Endodermal cell (in vitro differentiated cells): ENCODE measurements at regions not wholly inside any gene's neighbourhood (a gene's known extent, or its start where the extent isn't known, plus 50 kb on each side); places are given as distances from the start of the nearest gene placed in this dataset.

ENCODE experiments used
- DNase-seq: peaks from one replicate; pipeline ENCODE4 v3.0.0-alpha.2; 2017
- H3K27ac ChIP-seq: 2 replicates; pipeline ENCODE4 v1.5.1; 2013; ENCODE audit warnings: mild to moderate bottlenecking, low read depth, low read length, moderate library complexity
- H3K27me3 ChIP-seq: 2 replicates; pipeline ENCODE4 v1.6.1; 2013; ENCODE audit warnings: mild to moderate bottlenecking, low read length, moderate library complexity; ENCODE audit not compliant: insufficient read depth, control insufficient read depth, poor library complexity, severe bottlenecking
- H3K36me3 ChIP-seq: 2 replicates; pipeline ENCODE4 v1.7.0; 2013; ENCODE audit warnings: mild to moderate bottlenecking, low read length, moderate library complexity; ENCODE audit not compliant: control insufficient read depth, insufficient read depth
- H3K4me1 ChIP-seq: one replicate; pipeline ENCODE4 v1.7.0; 2013; ENCODE audit warnings: low read length; ENCODE audit not compliant: control insufficient read depth, insufficient read depth
- H3K4me3 ChIP-seq: 2 replicates; pipeline ENCODE4 v1.5.1; 2013; ENCODE audit warnings: mild to moderate bottlenecking, low read length, moderate library complexity
- H3K9ac ChIP-seq: 2 replicates; pipeline ENCODE4 v1.6.1; 2013; ENCODE audit warnings: mild to moderate bottlenecking, low read length, moderate library complexity; ENCODE audit not compliant: poor library complexity, severe bottlenecking; ENCODE audit errors: extremely low read depth
- H3K9me3 ChIP-seq: 2 replicates; pipeline ENCODE4 v1.6.1; 2013; ENCODE audit warnings: mild to moderate bottlenecking, low read length, moderate library complexity; ENCODE audit not compliant: control insufficient read depth
- H3K27ac Mint-ChIP-seq: 2 replicates; pipeline ENCODE4 v1.8.0; 2020; ENCODE audit warnings: mixed read lengths
- H3K27me3 Mint-ChIP-seq: 2 replicates; pipeline ENCODE4 v1.8.0; 2021; ENCODE audit warnings: mild to moderate bottlenecking, mixed read lengths; ENCODE audit not compliant: insufficient read depth
- H3K36me3 Mint-ChIP-seq: 2 replicates; pipeline ENCODE4 v1.8.0; 2020; ENCODE audit warnings: low read depth, mixed read lengths
- H3K4me1 Mint-ChIP-seq: 2 replicates; pipeline ENCODE4 v1.8.0; 2020; ENCODE audit warnings: mixed read lengths
- H3K4me3 Mint-ChIP-seq: 2 replicates; pipeline ENCODE4 v1.8.0; 2020; ENCODE audit warnings: mild to moderate bottlenecking, moderate library complexity, mixed read lengths
- H3K9me3 Mint-ChIP-seq: 2 replicates; pipeline ENCODE4 v1.8.0; 2020; ENCODE audit warnings: mild to moderate bottlenecking, mixed read lengths
- WGBS, 2 experiments: methylation state at CpG; one replicate each; pipeline versions ENCODE4 v1.1.5 to v1.1.7; 2013; ENCODE audit warnings: missing lambda C conversion rate in 2 of 2, mixed read lengths in 1 of 2; ENCODE audit not compliant: insufficient coverage in 1 of 2, insufficient read length in 1 of 2; 5-methylcytosine and 5-hydroxymethylcytosine counted together
- TF ChIP-seq, protein P1 (sequence below): fragments of 200-600 bp; sonication (generic); conservative IDR thresholded peaks from 2 replicates; pipeline ENCODE4 v1.5.0; 2021; ENCODE audit warnings: antibody characterized with exemption, mild to moderate bottlenecking

DNA sequence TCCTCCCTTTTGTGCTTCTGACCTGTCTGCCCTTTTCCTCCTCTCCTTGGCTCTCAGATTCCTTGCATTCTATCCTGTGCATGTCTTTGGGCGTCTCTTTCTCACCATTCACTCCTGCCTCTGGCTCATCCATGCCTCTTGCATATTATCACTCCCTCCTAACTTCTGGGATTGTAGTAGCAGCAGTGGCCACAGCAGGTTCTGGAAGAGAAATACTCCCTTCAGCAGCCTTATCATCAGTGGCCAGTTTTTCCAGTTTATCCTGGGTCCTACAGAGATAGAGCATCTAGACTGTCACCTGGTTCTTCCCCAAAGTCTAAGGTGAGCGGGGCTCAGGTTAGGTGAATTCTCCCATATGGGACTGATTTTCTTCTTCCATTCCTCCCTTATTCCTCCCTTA is 354.0 kb upstream of the CCL2 start:
- H3K4me3 Mint-ChIP-seq: no peak overlapping the region

DNA sequence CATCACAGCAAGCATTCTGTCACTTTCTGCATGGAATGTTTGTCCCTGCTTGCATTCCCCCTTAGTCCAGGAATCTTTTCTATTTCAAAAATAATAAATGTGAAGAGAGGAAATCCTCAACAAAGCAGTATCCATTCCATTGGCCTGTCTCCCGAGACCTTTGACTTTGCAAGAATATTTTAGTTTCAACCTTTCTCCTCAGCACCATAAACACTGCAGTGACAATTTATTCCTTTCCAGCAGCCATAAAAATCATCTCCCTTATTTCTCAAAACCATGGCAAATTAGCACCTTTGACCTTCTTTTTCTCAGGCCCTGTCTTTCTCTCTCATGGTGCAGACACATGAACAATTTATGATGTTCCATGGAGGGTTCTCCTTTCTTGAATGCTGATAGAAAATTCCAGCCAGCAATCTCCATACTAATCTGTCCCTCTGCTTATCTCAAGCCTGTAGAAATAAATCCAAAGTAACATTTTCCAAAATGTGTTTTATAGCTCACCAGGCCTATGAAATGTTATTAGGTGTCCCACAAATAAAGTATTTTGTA is 352.1 kb upstream of the CCL2 start:
- Mint-ChIP-seq H3K27ac (no peak overlapping the region), H3K36me3 (no peaks in the 10 kb centered on the region), H3K4me3 (no peak overlapping the region), H3K9me3 (no peaks in the 10 kb centered on the region), H3K4me1 (peaks cover 14% of the 10 kb centered on the region), H3K27me3 (no peaks in the 10 kb centered on the region)
- Histone ChIP-seq H3K36me3 (no peaks in the 10 kb centered on the region), H3K9me3 (no peaks in the 10 kb centered on the region), H3K9ac (no peak overlapping the region), H3K4me1 (no peaks in the 10 kb centered on the region), H3K27me3 (no peaks in the 10 kb centered on the region), H3K4me3 (no peak overlapping the region), H3K27ac (no peak overlapping the region)
- TF ChIP-seq, protein P1, sequence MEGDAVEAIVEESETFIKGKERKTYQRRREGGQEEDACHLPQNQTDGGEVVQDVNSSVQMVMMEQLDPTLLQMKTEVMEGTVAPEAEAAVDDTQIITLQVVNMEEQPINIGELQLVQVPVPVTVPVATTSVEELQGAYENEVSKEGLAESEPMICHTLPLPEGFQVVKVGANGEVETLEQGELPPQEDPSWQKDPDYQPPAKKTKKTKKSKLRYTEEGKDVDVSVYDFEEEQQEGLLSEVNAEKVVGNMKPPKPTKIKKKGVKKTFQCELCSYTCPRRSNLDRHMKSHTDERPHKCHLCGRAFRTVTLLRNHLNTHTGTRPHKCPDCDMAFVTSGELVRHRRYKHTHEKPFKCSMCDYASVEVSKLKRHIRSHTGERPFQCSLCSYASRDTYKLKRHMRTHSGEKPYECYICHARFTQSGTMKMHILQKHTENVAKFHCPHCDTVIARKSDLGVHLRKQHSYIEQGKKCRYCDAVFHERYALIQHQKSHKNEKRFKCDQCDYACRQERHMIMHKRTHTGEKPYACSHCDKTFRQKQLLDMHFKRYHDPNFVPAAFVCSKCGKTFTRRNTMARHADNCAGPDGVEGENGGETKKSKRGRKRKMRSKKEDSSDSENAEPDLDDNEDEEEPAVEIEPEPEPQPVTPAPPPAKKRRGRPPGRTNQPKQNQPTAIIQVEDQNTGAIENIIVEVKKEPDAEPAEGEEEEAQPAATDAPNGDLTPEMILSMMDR: no peak
- DNase-seq: no peak
- 90 to 100% methylated on average over 1 of the region's 1 CpG for WGBS, 2 experiments

More for the DNA sequence above, 354.0 kb upstream of the CCL2 start:
- no peaks in the 10 kb centered on the region for H3K27me3 ChIP-seq
- Mint-ChIP-seq H3K27ac (no peak overlapping the region), H3K36me3 (no peaks in the 10 kb centered on the region), H3K27me3 (no peaks in the 10 kb centered on the region), H3K4me1 (peaks cover 14% of the 10 kb centered on the region), H3K9me3 (no peaks in the 10 kb centered on the region)
- no peaks in the 10 kb centered on the region for H3K9me3 ChIP-seq
- H3K9ac ChIP-seq: no peak overlapping the region
- peak; percentile 54 for DNase-seq
- WGBS, 2 experiments: 86 to 100% methylated on average over 2 of the region's 2 CpGs
- H3K4me3 ChIP-seq: no peak overlapping the region
- TF ChIP-seq, protein P1: no peak
- no peak overlapping the region for H3K27ac ChIP-seq
- H3K36me3 ChIP-seq: no peaks in the 10 kb centered on the region
- no peaks in the 10 kb centered on the region for H3K4me1 ChIP-seq

DNA sequence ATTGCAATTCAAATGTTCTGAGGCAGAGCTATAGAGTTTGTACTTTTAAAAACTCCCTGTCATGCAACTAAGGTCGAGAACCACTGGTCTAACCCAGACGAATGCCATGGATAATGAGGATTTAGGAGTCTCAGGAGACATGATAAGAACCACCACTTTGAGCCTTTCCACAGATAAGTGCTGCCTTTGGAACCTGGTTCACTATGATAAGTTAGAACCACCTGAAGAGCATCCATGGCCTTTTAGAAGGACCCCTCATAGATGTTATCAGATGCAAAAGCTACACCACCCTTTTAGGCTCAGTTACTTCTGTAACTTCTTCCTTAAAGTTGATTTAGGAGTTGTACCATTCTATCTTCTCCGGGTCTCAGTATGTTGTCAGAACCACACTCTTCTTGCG is 350.6 kb upstream of the CCL2 start:
- no peak overlapping the region for H3K27ac ChIP-seq
- Mint-ChIP-seq H3K9me3 (no peaks in the 10 kb centered on the region), H3K27me3 (no peaks in the 10 kb centered on the region), H3K27ac (no peak overlapping the region), H3K4me3 (no peak overlapping the region), H3K4me1 (peaks cover 14% of the 10 kb centered on the region), H3K36me3 (no peaks in the 10 kb centered on the region)
- no peaks in the 10 kb centered on the region for H3K9me3 ChIP-seq
- no peaks in the 10 kb centered on the region for H3K4me1 ChIP-seq
- TF ChIP-seq, protein P1: no peak
- no peaks in the 10 kb centered on the region for H3K36me3 ChIP-seq
- H3K9ac ChIP-seq: no peak overlapping the region
- no peak for DNase-seq
- 71 to 87% methylated on average over 3 to 4 of the region's 4 CpGs for WGBS, 2 experiments
- no peaks in the 10 kb centered on the region for H3K27me3 ChIP-seq
- no peak overlapping the region for H3K4me3 ChIP-seq
